ENCODE measurements at regions not wholly inside any gene's neighbourhood (a gene's known extent, or its start where the extent isn't known, plus 50 kb on each side); places are given as distances from the start of the nearest gene placed in this dataset.

DNA sequence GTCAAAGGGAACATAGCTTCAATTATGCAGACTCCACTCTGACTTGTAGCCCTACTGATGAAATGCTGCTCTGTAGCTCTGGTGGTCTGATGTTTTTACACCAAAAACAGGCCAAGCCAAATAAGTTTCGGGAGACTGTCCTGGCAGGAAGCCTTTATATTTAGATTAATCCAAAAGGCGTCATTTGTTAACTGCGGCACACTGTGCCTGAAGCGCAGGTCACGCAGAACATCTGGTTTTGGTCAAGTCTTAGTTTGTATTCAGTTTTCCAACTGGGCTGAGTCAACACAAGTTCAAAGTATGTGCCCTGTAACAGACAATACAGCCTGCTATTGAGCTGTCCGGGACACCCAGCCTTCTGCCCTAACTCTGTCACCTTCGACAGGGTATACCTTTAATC, 154.6 kb upstream of the IPO5 start:
- no peak for ATAC-seq

DNA sequence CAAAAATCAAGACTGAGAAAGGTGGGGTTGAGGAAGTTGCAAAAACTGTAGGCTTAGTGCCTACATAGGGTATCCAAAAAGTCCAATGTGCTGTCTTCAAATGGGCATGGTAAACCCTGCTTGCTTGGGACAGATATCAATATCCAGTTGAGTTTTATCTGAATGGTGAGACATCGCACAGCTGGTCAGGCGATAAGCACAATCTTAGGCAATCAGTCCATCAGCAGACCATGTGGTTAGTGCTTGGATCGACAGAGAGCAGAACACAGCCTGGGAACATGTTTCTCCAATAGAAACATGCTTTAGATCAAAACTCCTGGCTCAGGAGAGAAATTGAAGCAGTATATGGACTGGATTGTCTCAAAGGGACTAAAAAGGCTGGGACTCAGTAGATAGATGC, 151.3 kb upstream of the IPO5 start:
- no peak for ATAC-seq

DNA sequence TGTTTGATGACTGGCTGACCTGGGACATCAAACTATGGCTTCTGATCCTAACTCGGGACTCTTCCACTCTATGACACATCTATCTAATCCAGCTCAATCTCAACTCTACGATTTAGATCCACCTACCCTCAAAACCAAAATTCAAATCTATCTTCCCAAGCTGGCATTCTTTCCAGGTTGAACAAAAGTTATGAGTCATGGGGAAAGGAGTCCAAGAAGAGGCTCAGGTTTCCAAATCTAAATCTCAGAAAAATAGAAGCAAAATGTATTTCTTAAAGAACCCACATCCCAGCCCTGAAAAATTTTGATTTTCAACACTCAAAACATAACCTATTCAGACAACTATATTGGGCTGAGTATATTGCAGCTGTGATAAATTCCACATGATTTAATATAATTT, 143.9 kb upstream of the IPO5 start:
- no peak for ATAC-seq

DNA sequence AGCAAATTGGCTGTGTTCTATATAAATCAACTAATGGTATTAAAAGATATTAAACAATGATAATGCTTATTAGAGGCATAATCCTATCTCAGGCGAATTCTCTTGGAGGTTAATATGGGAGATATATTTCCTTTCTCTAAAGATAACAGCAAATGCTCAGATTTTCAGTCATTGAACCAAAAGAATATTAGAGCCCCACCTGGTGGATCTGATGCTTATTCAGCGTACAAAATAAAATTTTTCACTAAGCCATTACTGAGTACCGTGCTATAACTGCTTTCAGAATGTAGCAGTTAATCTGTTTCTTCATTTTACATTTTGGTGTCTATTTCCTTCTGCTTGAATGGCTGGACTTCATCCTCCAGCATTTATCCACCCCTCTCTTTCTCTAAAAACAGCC, 143.3 kb upstream of the IPO5 start:
- ATAC-seq = no peak

DNA sequence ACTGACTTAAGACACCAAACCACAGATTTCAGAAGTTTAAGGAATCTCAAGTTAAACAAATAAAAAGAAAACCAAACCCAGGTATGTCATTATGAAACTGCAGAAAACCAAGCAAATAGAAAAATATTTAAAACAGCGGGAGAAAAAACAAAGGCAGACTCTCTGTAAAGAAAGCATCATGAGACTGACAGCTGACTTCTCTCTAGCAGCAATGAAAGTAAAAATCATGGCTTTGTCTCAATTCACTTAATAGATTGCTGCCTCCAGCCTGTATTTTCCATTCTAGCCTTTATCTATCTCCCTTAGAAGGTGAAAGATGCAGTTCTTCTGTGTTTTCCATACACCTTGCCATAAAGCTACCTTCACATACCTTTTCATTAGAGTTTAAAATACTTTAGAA, 131.1 kb upstream of the IPO5 start:
- no peak for ATAC-seq

DNA sequence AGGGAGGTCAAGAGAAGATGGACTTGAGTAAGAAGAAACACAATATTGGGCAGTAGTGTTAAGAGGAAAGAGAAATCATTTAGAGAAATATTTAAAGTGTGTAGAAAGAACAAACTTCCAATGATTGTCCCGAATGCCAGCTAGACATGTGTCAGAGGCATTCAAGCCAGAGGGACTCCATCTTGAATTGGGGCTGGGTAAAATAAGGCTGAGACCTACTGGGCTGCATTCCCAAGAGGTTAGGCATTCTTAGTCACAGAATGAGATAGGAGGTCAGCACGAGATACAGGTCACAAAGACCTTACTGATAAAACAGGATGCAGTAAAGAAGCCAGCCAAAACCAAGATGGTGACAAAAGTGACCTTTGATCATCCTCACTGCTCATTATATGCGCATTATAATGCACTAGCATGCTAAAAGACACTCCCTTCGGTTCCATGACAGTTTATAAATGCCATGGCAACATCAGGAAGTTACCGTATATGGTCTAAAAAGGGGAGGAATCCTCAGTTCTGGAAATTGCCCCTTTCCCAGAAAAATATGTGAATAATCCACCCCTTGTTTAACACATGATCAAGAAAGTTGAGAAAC, 127.0 kb upstream of the IPO5 start:
- ATAC-seq = no peak

DNA sequence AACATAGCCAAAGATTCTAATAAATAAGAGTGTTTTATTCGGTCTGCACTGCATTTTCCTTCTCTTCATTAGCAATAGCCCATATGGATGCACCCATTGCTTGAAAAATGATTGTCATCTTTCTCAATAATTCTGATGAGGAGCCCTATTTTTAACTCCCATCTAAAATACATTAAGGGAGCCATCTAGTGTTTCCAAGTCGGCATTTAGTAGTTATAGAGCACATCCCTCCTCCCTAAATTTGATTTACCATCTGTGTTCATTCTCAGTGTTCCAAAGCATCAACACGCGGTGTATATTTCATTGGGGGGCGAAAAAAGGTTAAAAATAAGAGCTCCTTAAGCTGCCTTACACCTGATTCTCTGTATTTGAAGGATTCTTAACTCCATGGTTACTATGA, 119.2 kb upstream of the IPO5 start:
- ATAC-seq = no peak

DNA sequence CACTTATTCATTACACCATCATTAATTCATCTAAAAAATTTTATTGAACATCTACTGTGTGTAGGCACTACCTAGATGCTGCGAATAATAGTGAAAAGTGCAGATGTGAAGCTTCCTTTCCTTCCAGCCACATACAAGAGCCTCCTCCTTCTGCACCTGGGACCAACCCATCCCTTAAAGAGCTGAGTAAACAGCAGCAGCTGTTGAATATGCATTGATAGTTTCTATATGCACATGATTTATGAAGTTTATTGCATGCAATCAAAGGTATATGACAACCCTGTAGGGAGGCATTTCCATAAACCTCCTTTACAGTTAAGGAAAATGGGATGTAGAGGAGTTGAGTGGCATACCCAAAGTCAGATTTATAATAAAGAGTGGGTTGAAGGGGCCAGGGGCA, 110.3 kb upstream of the IPO5 start:
- ATAC-seq = no peak

DNA sequence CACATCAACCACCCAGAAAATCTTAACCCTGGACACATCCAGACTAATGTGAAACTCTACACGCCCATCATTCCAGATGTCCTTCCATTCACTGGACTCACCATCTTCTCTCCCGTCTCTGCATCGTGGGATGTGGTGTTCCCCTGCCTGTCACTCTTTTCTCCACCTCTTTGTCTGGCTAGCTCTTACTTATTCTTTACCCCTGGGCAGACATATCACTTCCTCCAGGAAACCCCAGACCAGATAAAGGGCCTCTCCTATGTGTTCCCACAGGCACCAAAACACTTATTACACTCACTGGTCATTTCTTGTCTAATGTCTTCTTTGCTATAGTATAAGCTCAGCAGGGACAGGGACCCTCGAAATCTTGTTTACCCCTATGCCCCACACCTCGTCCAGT, 109.3 kb upstream of the IPO5 start:
- ATAC-seq = no peak

DNA sequence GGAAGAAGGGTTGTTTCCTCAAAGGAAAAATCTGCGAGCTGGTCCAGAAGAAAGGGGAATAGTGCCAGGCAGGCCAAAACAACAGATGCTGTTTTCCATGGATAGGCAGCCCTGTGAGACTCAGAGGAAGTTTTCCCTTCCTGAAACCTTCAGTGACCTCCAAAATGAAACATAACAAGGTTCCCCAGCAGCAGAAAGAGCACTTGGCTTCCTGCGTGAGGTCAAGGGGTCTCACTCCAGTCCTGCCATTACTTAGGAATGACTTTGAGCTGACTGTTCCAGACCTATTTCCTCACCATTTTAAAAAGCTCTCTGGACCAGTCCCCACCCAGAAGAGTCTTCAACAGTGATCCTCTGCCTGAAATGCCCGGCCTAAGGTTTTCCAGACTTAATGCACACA, 104.6 kb upstream of the IPO5 start:
- no peak for ATAC-seq

DNA sequence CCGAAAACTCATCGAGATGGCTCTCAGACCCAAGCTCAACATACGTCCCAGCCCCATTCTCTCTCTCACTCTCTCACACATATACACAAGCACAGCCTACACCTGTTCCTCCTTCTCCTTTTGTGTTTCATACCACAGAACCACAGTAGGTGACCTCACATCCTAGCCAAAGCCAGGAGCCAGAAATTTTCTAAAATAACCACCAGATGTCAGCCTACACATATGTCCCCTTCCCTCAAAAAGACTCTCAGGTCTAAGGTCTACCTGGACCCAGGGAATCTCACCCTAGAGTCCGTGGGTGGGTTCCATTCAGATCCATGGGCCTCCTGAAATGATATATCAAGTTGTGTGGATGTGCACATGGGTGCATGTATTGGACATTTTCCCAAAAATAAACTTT, 104.2 kb upstream of the IPO5 start:
- no peak for ATAC-seq

DNA sequence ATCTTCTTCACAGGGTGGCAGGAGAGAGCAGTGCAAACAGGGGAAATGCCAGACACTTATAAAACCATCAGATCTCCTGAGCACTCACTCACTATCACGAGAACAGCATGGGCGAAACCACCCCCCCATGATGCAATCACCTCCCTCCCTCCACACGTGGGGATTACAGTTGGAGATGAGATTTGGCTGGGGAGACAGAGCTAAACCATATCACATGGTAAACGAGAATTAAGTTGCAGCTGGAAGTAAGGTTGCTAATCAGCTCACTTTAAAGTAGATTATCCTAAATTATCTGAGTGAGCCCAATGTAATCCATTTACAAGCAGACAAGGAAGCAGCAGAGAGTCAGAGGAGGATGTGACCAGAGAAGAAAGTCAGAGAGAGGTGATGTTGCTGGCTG, 102.2 kb upstream of the IPO5 start:
- ATAC-seq = no peak

DNA sequence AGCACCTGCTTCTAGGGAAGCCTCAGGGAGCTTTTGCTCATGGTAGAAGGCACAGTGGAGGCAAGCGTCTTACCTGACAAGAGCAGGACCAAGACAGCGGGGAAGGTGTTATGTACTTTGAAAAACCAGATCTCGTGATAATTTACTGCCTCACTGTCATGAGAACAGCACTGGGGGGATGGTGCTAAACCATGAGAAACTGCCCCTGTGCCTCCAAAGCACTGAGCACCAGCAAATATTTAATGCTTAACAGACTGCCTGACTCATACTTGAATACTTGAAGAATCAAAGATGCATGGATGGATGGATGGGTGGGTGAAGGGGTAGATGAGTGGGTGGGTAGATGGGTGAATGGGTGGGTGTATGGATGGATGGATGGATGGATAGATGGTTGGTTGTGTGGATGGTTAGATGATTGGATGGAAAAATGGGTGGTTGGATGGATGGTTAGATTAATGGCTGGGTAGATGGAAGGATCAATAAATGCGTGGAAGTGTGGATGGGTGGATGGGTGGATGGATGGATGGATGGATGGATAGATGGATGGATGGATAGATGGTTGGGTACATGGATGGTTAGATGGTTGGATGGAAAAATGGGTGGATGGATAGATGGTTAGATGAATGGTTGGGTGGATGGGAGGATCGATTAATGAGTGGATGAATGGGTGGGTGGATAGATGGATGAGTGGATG, 101.1 kb upstream of the IPO5 start:
- ATAC-seq = no peak

DNA sequence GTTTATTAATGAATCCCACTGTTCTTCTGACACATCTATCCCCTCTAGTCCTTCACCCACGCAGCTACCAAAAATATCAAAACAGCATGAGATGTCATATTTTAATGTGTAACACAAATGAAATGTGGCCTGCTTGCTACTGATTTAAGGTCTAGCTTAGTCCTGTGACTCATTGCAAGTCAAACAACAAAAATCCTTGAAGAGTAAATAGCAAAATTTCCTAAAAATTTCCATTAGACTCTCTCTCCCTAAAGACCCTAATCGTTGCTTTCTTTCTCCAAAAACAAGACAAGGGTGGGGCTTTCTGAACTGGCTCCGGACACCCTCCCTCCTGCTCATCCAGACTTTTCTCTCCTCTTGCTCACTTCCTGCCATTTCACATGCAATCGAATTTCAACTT, 99.9 kb upstream of the IPO5 start:
- no peak for ATAC-seq

DNA sequence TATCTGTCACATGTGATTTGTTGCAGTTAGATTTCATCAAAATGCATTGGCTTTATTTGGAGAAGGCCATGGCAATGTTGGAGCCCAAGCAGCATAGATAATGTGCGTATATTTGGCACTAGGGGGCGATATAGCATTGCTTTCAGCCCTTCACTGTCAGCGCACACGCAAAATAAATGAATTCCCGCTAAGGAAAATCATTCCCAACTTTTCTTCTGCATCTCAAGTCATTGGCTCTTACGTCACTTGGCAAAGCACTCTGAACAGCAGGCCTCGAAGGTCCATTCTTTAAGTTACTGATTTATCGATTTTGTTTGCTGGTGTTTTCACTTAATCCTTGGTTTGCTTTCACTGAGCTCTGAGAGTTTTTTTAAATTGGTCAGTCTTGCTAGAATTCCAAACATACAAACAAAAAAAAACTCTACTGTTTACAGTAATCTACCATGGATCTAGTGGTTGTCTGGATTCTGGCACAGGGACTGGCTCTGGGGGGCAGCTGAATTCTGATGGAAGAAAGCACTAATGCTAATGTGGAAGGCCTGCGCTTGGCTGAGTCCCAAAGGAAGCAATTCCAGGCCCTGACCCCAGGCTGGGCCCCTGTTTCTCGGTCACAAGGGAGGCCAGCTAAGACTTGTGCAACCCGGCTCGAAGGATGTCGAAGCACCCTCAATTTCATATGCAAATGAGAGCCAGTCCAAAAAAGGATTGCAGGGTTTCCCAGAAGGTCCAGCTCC, 97.7 kb upstream of the IPO5 start:
- ATAC-seq = no peak

DNA sequence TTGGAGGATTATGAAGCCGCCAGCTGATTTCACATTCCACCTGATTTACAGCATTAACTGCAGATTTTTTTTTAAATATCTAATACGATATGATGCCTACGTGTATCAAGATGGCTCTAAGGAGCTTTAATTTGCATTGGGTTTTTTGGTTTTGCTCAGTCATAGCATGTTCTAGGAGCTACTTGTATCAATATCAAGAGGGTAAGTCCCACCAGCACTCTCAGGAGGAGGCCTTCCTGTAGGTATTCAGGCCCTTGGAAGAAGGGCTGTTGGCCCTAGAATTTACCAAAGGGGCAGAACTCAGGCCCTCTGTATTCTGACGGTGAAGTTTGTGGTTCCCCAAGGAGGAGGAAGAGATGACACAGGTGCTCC, 97.2 kb upstream of the IPO5 start:
- ATAC-seq = no peak

DNA sequence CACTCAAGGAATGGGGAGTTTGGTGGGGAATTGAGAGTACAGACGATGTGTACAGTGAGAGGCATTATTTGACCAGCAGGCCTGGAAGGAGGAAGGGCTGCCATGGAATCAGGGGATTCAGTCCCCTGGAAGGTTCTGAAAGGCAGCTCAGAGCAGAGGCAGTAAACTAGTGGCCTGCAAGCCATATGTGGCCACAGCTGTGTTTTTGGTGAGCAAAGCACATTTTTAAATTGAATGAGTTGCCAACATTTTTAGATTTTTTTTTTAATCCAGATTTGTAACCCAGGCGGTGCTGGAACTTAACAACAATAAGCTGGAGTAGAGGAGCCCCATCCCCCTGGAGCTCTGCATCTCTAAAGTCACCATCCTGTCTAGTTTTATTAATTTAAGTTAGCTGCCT, 95.3 kb upstream of the IPO5 start:
- ATAC-seq = no peak

DNA sequence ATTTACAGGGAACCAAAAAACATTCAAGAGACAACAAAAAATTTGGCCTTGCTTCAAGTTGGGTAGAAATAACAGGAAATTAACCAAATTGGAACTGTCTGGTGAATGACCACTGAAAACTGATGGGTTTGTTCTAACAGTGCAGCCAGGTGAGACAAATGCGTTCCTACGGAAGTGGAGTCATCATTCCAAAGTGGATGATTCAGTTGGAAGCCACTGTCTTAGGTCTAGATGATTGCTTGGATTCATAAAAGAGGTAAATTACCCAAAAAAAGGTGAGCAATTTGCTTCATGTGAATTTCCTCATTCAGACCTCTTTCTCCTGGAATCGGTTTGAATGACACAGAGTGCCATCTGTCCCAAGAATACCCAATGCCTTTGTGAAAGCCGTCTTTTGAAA, 87.1 kb upstream of the IPO5 start:
- ATAC-seq = no peak

DNA sequence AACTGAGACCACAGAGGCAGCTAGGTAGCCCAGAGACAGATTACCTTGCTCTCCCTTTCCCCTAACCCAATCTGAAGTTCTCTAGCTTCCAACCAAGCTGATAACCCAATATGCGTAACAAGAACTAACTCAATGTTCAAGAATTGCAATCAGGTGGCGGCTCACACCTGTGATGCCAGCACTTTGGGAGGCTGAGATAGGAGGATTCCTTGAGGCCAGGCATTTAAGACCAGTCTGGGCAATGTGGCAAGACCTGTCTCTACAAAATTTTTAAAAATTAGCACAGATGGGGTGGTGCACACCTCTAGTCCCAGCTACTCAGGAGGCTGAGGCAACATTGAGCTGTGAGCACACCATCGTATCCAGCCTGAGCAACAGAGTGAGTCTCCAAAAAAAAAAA, 86.7 kb upstream of the IPO5 start:
- ATAC-seq = no peak

DNA sequence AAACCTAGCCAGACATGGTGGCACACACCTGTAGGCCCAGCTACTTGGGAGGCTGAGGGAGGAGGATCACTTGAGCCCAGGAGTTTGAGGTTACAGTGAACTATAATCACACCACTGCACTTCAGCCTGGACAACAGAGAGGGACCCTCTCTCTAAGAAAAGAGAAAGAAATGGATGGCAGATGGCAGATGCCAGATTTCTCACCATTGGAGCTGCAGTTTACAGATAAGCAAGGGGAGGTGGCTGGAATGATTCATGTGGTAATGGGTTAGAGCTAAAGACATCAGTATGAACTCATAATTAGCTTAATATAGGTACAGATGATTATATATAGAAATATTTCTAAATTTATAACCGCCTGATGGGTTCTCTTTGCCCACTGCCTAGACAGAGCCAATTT, 80.1 kb upstream of the IPO5 start:
- no peak for ATAC-seq

DNA sequence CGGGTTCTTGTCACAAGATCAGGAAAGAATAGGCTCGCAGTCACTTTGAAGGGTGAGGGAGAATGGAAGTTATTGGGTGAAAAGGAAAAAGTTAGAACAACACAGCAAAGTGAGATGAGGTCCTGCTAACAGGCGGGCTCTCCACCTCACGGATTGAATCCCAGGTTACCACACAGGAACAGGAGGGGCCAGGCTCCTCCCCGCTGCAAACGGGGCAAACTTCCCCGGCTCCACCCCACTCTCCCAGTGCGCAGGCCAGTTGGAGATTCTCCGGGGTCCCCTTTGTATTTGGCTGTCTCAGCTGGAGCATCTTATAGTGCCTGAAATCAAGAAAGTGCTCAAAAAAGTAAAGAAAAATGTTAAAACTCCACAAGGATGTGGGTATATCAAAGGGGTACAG, 78.3 kb upstream of the IPO5 start:
- ATAC-seq = no peak

DNA sequence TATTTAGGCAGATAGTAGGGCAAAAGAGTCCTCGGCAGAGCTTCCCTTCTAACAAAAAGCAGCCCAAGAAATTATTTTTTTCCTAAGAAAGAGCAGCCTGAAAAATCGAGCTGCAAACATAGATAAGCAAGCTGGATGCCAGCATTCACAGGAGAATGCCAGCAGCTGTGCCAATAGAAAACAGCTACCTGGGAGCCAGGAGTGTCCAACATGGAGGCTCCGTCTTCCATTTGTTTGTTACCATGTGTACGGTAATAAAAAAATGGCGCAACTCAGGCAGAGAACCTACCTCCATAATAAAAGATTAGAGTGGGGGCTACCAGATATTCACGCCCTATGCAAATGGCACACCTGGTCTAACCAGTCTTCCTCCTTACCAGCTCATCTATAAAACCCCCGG, 77.6 kb upstream of the IPO5 start:
- no peak for ATAC-seq

DNA sequence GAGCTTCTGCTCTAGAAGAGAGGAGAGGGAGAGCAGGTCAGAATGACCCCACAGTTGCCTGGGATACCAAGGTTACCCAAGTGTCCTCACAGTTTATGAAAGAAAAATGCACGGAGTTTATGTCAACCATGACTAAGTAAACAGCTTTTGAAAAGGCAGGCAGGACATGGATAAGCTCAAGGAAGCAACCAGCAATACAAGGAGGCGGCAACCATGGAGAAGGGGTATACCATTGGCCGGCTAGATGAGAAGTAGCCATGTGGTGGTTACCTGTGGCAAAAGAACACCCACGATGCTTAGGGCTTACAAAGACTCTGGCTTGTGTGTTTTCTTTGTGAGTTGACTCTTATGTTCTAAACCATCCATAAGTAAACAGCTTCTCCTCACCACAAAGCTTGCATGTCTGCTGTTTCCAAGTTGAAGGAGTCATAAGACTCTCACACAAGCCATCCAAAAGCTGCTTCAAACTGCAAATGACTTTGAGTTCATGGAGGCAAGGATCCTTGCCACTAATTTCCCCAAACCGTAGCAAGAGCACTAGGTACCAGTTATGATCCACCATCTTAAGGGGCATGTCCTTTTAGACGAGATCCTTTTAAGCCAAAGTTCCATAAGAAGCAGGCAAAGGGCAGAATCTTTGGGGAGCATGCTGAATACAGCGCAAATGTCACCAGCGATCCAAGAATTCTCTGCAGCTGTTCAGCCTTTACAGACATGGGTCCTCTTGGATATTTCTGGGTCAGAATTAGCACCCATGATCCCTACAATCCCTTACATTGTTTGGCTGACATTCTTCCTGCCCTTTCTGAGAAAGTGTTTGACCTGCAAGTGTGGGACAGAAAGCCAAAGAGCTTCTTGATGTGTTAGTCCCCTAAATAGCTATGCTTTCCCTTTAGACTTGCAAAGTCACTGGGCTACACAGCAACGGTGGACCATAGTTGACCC, 74.8 kb upstream of the IPO5 start:
- ATAC-seq = no peak
